Gastroesophageal sphincter (tissue), 4 donors: ENCODE measurements at regions not wholly inside any gene's neighbourhood (a gene's known extent, or its start where the extent isn't known, plus 50 kb on each side); places are given as distances from the start of the nearest gene placed in this dataset.

ENCODE experiments used
- ATAC-seq: fragments of 150-250 bp; one replicate; pipeline ENCODE4 v1.9.1; 2016; ENCODE audit warnings: mild to moderate bottlenecking, moderate library complexity
- H3K27ac ChIP-seq, 4 donors: fragments of 200-600 bp; sonication (generic) in 3 of 4; 1 replicate in 3 of 4; 2 replicates in 1 of 4; pipeline ENCODE4 v1.5.1; 2016 to 2019
- H3K27me3 ChIP-seq: fragments of 200-600 bp; sonication (generic); one replicate; pipeline ENCODE4 v1.5.1; 2019
- H3K36me3 ChIP-seq, 2 donors: fragments of 200-600 bp; sonication (generic); one replicate each; pipeline ENCODE4 v1.5.1; 2019; ENCODE audit warnings: control low read depth in 1 of 2
- H3K4me1 ChIP-seq, 3 donors: fragments of 200-600 bp; sonication (generic); 1 replicate in 2 of 3; 2 replicates in 1 of 3; pipeline ENCODE4 v1.5.1; 2016 to 2019; ENCODE audit warnings: control low read depth in 2 of 3
- H3K4me3 ChIP-seq, 2 donors: fragments of 200-600 bp; sonication (generic); one replicate each; pipeline ENCODE4 v1.5.1; 2019; ENCODE audit warnings: mild to moderate bottlenecking in 1 of 2, moderate library complexity in 1 of 2
- H3K9me3 ChIP-seq, 3 donors: fragments of 200-600 bp; sonication (generic); one replicate each; pipeline ENCODE4 v1.5.1; 2017 to 2019; ENCODE audit warnings: control low read depth in 2 of 3
- CTCF ChIP-seq, 4 experiments: fragments of 200-600 bp in 2 of 4; fragments of 450-650 bp in 2 of 4; sonication (generic) in 1 of 4; IDR thresholded peaks; one replicate each; pipeline ENCODE4 v1.5.1; 2017 to 2019; ENCODE audit warnings: antibody characterized with exemption in 4 of 4, mild to moderate bottlenecking in 2 of 4, moderate library complexity in 2 of 4
- EP300 ChIP-seq: sonication (generic); formaldehyde crosslinking; IDR thresholded peaks from one replicate; pipeline ENCODE4 v1.6.1; 2017; ENCODE audit warnings: antibody characterized with exemption, mild to moderate bottlenecking
- POLR2A ChIP-seq, 2 donors: fragments of 450-650 bp; IDR thresholded peaks; one replicate each; pipeline ENCODE4 v1.6.1; 2017; ENCODE audit warnings: antibody characterized with exemption in 2 of 2, mild to moderate bottlenecking in 2 of 2, moderate library complexity in 1 of 2
- POLR2AphosphoS5 ChIP-seq: sonication (generic); formaldehyde crosslinking; IDR thresholded peaks from one replicate; pipeline ENCODE4 v1.6.1; 2017; ENCODE audit warnings: antibody characterized with exemption
- WGBS, 2 donors: methylation state at CpG; one replicate each; pipeline ENCODE4 v1.1.5; 2018; ENCODE audit warnings: low coverage in 1 of 2; 5-methylcytosine and 5-hydroxymethylcytosine counted together

GRCh38 chr6:9020001-9020400 lies 584.7 kb upstream of the SLC35B3 start:
- 31 to 52% methylated on average over 4 of the region's 4 CpGs for WGBS, 2 donors
- no peak for ATAC-seq

GRCh38 chr6:9009931-9010330 lies 574.6 kb upstream of the SLC35B3 start:
- WGBS, 2 donors = 64 to 69% methylated on average over 3 to 5 of the region's 6 CpGs

More at GRCh38 chr6:9020001-9020400, 584.7 kb upstream of the SLC35B3 start:
- Histone ChIP-seq H3K4me1 (no peaks in the 10 kb centered on the region), H3K27ac (no peak overlapping the region), H3K36me3 (no peaks in the 10 kb centered on the region), H3K27me3 (no peaks in the 10 kb centered on the region), H3K9me3 (no peaks in the 10 kb centered on the region), H3K4me3 (no peak overlapping the region)
- no peak for TF ChIP-seq POLR2A (IDR thresholded peaks at IDR 0.05)
- no peak for TF ChIP-seq CTCF (IDR thresholded peaks at IDR 0.05)
- no peak for TF ChIP-seq POLR2AphosphoS5
- no peak for TF ChIP-seq EP300

GRCh38 chr6:9007027-9007426 lies 571.7 kb upstream of the SLC35B3 start:
- Histone ChIP-seq H3K36me3 (no peaks in the 10 kb centered on the region), H3K4me3 (no peak overlapping the region), H3K4me1 (no peaks in the 10 kb centered on the region), H3K27me3 (no peaks in the 10 kb centered on the region), H3K27ac (no peak overlapping the region), H3K9me3 (no peaks in the 10 kb centered on the region)
- TF ChIP-seq POLR2AphosphoS5 (no peak), CTCF (IDR thresholded peaks at IDR 0.05) (no peak), EP300 (no peak), POLR2A (IDR thresholded peaks at IDR 0.05) (no peak)
- ATAC-seq = no peak
- WGBS, 2 donors = 77 to 96% methylated on average over 3 to 5 of the region's 5 CpGs

More at GRCh38 chr6:9009931-9010330, 574.6 kb upstream of the SLC35B3 start:
- no peaks in the 10 kb centered on the region for H3K36me3 ChIP-seq
- TF ChIP-seq POLR2A (IDR thresholded peaks at IDR 0.05) = no peak
- H3K27me3 ChIP-seq = no peaks in the 10 kb centered on the region
- H3K9me3 ChIP-seq = no peaks in the 10 kb centered on the region
- no peaks in the 10 kb centered on the region for H3K4me1 ChIP-seq
- H3K4me3 ChIP-seq = no peak overlapping the region
- H3K27ac ChIP-seq = no peak overlapping the region
- no peak for ATAC-seq

GRCh38 chr6:9002833-9003232 lies 567.5 kb upstream of the SLC35B3 start:
- Histone ChIP-seq H3K27me3 (peaks cover 3% of the 10 kb centered on the region), H3K27ac (no peak overlapping the region), H3K4me1 (no peaks in the 10 kb centered on the region), H3K4me3 (no peak overlapping the region), H3K9me3 (no peaks in the 10 kb centered on the region), H3K36me3 (no peaks in the 10 kb centered on the region)
- 59 to 68% methylated on average over 5 to 6 of the region's 6 CpGs for WGBS, 2 donors
- TF ChIP-seq EP300 (no peak), POLR2AphosphoS5 (no peak), POLR2A (IDR thresholded peaks at IDR 0.05) (no peak), CTCF (IDR thresholded peaks at IDR 0.05) (no peak)
- ATAC-seq = no peak

GRCh38 chr6:8995156-8995555 lies 559.8 kb upstream of the SLC35B3 start:
- H3K36me3 ChIP-seq = no peaks in the 10 kb centered on the region
- TF ChIP-seq CTCF (IDR thresholded peaks at IDR 0.05) (no peak), POLR2AphosphoS5 (no peak), POLR2A (IDR thresholded peaks at IDR 0.05) (no peak), EP300 (no peak)
- no peak overlapping the region for H3K4me3 ChIP-seq
- H3K27me3 ChIP-seq = peaks cover 7% of the 10 kb centered on the region
- no peak overlapping the region for H3K27ac ChIP-seq
- H3K9me3 ChIP-seq = no peaks in the 10 kb centered on the region
- no peak for ATAC-seq
- H3K4me1 ChIP-seq = no peaks in the 10 kb centered on the region
- WGBS, 2 donors = 57 to 83% methylated on average over 1 of the region's 1 CpG
